ENCODE measurements at regions not wholly inside any gene's neighbourhood (a gene's known extent, or its start where the extent isn't known, plus 50 kb on each side); places are given as distances from the start of the nearest gene placed in this dataset.
"Not testable (repeated sequence)": the region's sequence is repeated elsewhere in the genome, so short reads cannot be mapped to it uniquely, and the experiment has no call there.

DNA sequence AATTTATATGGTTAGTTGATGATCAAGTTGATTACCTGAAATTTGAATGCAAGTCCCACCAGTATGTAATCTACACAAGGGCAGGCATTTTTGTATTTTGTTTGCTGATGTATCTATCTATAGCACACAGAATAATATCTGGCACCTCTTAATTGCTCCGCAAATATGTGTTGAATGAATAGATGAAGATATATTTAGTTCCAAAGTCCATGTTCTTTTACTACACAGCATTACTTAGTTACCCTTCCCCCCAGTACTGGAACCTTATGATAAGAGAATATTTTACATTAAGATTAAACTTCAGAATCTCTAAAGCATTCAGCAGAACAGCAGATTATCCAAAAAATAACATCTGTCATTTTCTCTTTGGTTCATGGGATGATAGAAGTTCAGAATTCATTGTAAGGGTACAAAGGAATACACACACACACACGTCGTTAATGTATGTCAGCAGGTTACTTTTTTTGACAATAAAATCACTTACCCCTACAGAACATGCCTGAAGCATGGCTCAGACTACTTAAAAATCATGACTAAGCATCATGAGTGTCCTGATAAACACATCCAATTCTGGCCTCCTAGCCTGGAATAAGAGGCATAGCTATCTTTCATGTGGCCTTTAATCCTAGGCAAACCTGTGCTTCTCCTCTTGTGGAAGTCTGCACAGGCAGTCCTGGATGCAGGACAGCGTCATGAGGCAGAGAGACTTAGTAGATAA lies 148.9 kb upstream of the TBC1D5 start:
- DNase-seq (ENCODE audit: low spot score) = no peak
- intact Hi-C loops (cut with DNase I) = no loop called here

- intact Hi-C loops (cut with DNase I) = no loop called here
- no peak for DNase-seq (ENCODE audit: low spot score)
These were observed 143.6 kb upstream of the TBC1D5 start for GRCh38 chr3:17885986-17886385.

DNA sequence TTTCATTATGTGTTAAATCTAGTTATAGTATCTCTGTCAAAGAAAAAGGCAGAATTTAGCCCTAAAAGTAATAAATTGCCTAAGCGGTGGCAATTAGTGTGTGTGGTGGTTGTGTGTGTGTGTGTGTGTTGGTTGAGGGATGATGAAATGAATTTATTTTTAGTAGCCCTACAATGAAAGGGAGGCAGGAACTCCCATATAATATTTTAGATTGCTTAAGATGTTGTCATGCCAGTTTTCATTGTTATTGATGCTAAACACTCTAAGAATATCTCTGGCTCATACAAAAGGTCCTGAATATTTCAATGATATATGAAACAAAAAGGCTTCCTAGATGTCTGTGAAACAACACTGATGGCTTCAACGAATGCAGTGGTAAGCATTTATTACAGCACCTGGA lies 140.6 kb upstream of the TBC1D5 start:
- no peak for DNase-seq (ENCODE audit: low spot score)
- intact Hi-C loops (cut with DNase I) = no loop called here

GRCh38 chr3:17877299-17877698 lies 134.9 kb upstream of the TBC1D5 start:
- DNase-seq (ENCODE audit: low spot score) = no peak
- intact Hi-C loops (cut with DNase I) = no loop called here

- intact Hi-C loops (cut with DNase I) = no loop called here
- no peak for DNase-seq (ENCODE audit: low spot score)
These were observed 132.2 kb upstream of the TBC1D5 start for GRCh38 chr3:17874636-17875035.

- DNase-seq (ENCODE audit: low spot score) = no peak
These were observed 130.0 kb upstream of the TBC1D5 start for GRCh38 chr3:17872457-17872856.

GRCh38 chr3:17865631-17866030 lies 123.2 kb upstream of the TBC1D5 start:
- intact Hi-C loops (cut with DNase I) = no loop called here
- DNase-seq (ENCODE audit: low spot score) = no peak

More at GRCh38 chr3:17872457-17872856, 130.0 kb upstream of the TBC1D5 start:
- intact Hi-C loops (cut with DNase I) = no loop called here

GRCh38 chr3:17861476-17861875 lies 119.0 kb upstream of the TBC1D5 start:
- DNase-seq (ENCODE audit: low spot score) = no peak
- intact Hi-C loops (cut with DNase I) = no loop called here

DNA sequence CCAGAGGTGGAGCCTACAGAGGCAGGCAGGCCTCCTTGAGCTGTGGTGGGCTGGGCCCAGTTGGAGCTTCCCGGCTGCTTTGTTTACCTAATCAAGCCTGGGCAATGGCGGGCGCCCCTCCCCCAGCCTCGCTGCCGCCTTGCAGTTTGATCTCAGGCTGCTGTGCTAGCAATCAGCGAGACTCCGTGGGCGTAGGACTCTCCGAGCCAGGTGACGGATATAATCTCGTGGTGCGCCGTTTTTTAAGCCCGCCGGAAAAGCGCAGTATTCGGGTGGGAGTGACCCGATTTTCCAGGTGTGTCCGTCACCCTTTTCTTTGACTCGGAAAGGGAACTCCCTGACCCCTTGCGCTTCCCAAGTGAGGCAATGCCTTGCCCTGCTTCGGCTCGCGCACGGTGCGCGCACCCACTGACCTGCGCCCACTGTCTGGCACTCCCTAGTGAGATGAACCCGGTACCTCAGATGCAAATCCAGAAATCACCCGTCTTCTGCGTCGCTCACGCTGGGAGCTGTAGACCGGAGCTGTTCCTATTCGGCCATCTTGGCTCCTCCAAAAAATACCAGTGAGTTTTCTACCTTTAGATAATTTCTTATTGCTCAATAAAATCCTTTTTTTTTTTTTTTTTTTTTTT lies 118.5 kb upstream of the TBC1D5 start:
- intact Hi-C loops (cut with DNase I); DNase-seq (ENCODE audit: low spot score): not testable (repeated sequence)

GRCh38 chr3:17852217-17852616 lies 109.8 kb upstream of the TBC1D5 start:
- DNase-seq (ENCODE audit: low spot score) = no peak
- intact Hi-C loops (cut with DNase I) = no loop called here

DNA sequence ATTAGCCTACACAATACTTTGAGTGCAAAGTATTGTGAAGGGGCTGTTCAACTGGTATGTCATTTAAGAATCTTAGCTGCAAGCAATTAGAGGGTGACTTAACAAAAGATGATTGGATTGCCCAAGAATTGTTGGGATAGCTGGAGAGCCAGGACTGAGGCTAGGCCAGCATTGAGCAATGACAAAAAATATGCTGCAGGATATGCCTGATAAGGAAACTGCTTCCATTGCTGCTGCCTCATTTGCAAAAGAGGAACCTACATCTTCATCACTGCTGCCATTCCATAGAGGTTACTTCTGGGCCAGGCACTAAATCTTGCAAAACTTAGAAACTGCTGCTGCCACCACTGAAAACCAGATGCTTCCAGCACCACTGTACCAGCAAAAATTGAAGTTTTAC lies 108.0 kb upstream of the TBC1D5 start:
- no peak for DNase-seq (ENCODE audit: low spot score)
- intact Hi-C loops (cut with DNase I) = no loop called here

- intact Hi-C loops (cut with DNase I) = loop anchor here in 1 of 2 donors (10.0 kb wide), 2 partner anchors 413 to 583 kb away; no protein-coding TSS in a partner anchor
- no peak for DNase-seq (ENCODE audit: low spot score)
These were observed 105.7 kb upstream of the TBC1D5 start for GRCh38 chr3:17848102-17848501.

DNA sequence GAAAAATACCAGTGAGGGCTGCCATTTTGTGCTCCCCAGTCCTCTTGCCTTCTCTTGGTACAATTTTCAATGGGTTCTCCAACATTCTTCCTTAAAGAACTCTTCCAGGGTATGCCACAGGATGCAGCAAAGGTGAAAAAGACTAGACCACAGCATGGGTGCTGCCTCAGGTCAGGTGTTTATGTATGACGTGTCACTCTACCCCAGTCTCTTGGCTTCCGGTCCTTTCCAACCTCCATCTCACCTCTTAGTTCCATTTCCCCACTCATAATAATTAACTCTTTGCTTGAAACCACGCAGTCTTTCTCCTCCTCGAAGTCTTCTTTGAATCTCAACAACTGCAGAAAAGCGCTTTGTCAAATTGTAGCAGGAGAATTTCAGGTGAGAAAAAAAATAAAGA lies 104.7 kb upstream of the TBC1D5 start:
- intact Hi-C loops (cut with DNase I) = loop anchor here in 1 of 2 donors (10.0 kb wide), 2 partner anchors 412 to 582 kb away; no protein-coding TSS in a partner anchor

DNA sequence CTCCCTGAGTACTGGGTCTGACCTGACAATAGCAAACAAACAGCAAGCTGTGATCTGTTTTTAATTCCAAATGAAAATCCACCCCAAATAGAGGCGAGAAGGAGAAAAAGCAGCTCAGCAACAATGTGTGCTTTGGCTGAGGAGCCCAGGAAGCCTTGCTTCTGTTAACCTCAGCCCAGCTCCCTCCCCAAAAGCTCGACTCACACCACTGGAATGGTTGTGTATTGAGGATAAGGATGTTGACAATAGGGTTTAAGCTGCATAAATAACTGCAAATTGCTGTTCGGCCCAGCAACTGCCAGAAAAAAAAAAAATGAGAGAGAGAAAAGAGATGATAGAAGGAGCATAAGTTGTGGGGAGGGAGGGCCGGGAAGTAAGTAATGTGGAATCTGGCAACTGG lies 104.0 kb upstream of the TBC1D5 start:
- no peak for DNase-seq (ENCODE audit: low spot score)
- intact Hi-C loops (cut with DNase I) = loop anchor here in 1 of 2 donors (10.0 kb wide), 2 partner anchors 412 to 582 kb away; no protein-coding TSS in a partner anchor

More for the DNA sequence above, 104.7 kb upstream of the TBC1D5 start:
- DNase-seq (ENCODE audit: low spot score) = no peak

DNA sequence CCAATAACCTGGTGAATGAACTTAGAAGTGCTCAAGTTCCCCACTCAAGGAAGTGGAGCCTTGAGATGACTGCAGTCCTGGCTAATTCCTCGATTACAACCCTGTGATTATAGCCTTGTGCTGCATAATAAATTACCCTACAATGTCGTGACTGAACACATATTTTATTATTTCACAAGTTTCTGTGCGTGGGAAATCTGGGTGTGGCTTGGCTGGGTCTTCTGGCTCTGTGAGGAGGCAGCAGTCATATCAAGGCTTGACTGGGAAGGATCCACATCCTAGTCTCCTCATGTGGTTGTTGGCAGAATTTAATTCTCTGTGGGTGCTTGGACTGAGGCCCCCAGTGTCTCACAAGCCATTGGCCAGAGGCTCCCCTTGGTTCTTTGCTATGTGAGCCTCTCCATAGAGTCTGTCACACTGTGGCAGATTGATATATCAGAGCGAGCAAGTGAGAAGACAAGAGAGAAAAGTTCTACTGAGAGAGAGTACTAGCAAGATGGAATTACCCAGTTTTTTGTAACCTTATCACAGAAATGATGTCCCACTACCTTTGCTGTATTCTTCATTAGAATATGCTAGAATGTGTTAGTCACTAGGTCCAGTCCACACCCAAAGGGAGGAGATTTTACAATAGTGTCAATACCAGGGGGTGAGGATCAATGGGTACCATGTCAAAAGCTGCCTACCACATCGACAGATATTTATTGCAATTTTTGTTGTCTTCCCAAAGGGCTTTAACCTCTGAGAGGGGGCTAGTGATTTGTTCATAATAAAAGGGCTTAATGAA lies 102.8 kb upstream of the TBC1D5 start:
- no peak for DNase-seq (ENCODE audit: low spot score)
- intact Hi-C loops (cut with DNase I) = loop anchor here in 1 of 2 donors (10.0 kb wide), 2 partner anchors 410 to 580 kb away; no protein-coding TSS in a partner anchor

GRCh38 chr3:17844236-17844635 lies 101.8 kb upstream of the TBC1D5 start:
- intact Hi-C loops (cut with DNase I) = loop anchor here in 1 of 2 donors (10.0 kb wide), 2 partner anchors 409 to 579 kb away; no protein-coding TSS in a partner anchor
- DNase-seq (ENCODE audit: low spot score) = no peak

DNA sequence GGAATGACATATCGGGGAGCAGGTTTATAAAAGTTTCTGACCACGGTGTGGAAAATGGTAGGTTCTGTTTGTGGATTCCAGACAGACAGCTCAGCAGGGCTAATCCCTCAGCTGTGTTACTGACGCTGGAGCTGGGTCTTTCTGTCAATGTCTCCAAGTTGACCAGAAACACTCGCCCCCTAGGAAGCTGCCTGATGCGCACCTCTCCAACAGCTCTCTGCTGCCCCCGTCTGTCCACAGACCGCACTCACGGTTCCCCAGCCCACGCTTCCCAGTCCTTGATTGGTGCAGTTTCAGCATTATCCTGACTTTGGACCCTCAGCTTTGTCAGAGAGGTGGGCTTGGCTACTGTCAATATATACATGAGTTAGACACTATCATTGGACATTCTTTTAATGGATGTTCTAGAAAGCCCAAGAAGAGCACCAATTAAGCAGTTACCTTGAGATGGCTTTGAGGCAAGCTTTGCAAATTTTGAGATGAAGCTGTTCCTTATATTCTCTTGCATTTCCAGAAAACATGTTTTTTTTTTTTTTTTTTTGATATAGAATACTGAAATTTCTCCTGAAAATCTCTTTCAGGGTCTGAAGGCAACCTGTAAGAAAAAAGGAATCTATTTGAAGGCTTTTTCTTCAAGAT lies 98.9 kb upstream of the TBC1D5 start:
- intact Hi-C loops (cut with DNase I) = loop anchor here in 1 of 2 donors (10.0 kb wide), 2 partner anchors 407 to 577 kb away; no protein-coding TSS in a partner anchor
- peak; percentile 91 for DNase-seq (ENCODE audit: low spot score)

- no peak for DNase-seq (ENCODE audit: low spot score)
These were observed 98.2 kb upstream of the TBC1D5 start for GRCh38 chr3:17840651-17841050.

DNA sequence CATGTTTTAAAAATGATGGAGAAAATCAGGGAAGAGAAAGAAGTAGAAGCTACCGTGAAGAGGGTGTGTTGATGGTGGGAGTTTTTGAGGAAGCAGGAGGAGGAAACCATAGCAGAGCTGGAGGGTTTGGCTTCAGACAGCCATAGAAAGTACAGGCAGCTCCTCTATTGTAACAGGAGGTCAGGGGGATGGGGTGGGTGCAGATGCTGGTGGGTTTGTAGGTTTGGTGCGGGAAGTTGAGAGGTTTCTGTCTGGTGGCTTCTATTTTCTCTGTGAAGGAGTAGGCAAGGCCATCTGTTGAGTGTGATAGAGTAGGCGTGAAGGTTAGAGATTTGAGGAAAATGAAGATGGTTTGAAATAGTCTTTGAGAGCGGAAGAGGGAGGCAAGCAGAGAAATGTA lies 97.7 kb upstream of the TBC1D5 start:
- intact Hi-C loops (cut with DNase I) = loop anchor here in 1 of 2 donors (10.0 kb wide), 2 partner anchors 405 to 575 kb away; no protein-coding TSS in a partner anchor
- no peak for DNase-seq (ENCODE audit: low spot score)

More at GRCh38 chr3:17840651-17841050, 98.2 kb upstream of the TBC1D5 start:
- intact Hi-C loops (cut with DNase I) = loop anchor here in 1 of 2 donors (10.0 kb wide), 2 partner anchors 406 to 576 kb away; no protein-coding TSS in a partner anchor

Data from posterior vena cava (tissue), 2 donors.